Ascending aorta (tissue), 2 donors: ENCODE measurements at regions not wholly inside any gene's neighbourhood (a gene's known extent, or its start where the extent isn't known, plus 50 kb on each side); places are given as distances from the start of the nearest gene placed in this dataset.

Experiments
- DNase-seq, 2 donors: peaks; one replicate each; pipeline ENCODE4 v3.0.0-alpha.2; 2019; ENCODE audit warnings: low spot score in 2 of 2
- H3K27ac ChIP-seq, 2 donors: fragments of 200-600 bp; sonication (generic); one replicate each; pipeline ENCODE4 v1.5.1; 2016 to 2017; ENCODE audit warnings: mild to moderate bottlenecking in 1 of 2
- H3K27me3 ChIP-seq: fragments of 200-600 bp; sonication (generic); one replicate; pipeline ENCODE4 v1.5.1; 2017
- H3K36me3 ChIP-seq, 2 donors: fragments of 200-600 bp; sonication (generic); one replicate each; pipeline ENCODE4 v1.5.1; 2016
- H3K4me1 ChIP-seq, 2 donors: fragments of 200-600 bp; sonication (generic); one replicate each; pipeline ENCODE4 v1.5.1; 2016 to 2017; ENCODE audit warnings: mild to moderate bottlenecking in 1 of 2
- H3K4me3 ChIP-seq, 2 donors: fragments of 200-600 bp; sonication (generic); one replicate each; pipeline ENCODE4 v1.5.1; 2016 to 2017; ENCODE audit warnings: mild to moderate bottlenecking in 1 of 2
- H3K9me3 ChIP-seq, 2 donors: fragments of 200-600 bp; sonication (generic); one replicate each; pipeline ENCODE4 v1.5.1; 2016
- CTCF ChIP-seq, 3 experiments: fragments of 200-600 bp in 2 of 3; fragments of 450-650 bp in 1 of 3; sonication (generic) in 2 of 3; IDR thresholded peaks; one replicate each; pipeline ENCODE4 v1.5.1; 2016 to 2019; ENCODE audit warnings: antibody characterized with exemption in 3 of 3, mild to moderate bottlenecking in 1 of 3, moderate library complexity in 1 of 3
- intact Hi-C: fragments of 100-400 bp; cut with DNase I; formaldehyde crosslinking; loops from one replicate; pipeline ENCODE4 v1.15.1; 2023

GRCh38 chr3:13204177-13204581 lies 130.9 kb upstream of the IQSEC1 start:
- H3K4me1 ChIP-seq, result no peaks in the 10 kb centered on the region
- intact Hi-C loops, result no loop called here
- DNase-seq, result no peak
- TF ChIP-seq CTCF (IDR thresholded peaks at IDR 0.05), result no peak
- no peaks in the 10 kb centered on the region for H3K27me3 ChIP-seq
- H3K9me3 ChIP-seq, result no peaks in the 10 kb centered on the region
- no peak overlapping the region for H3K4me3 ChIP-seq
- no peaks in the 10 kb centered on the region for H3K36me3 ChIP-seq
- no peak overlapping the region for H3K27ac ChIP-seq

- intact Hi-C loops, result no loop called here
- Histone ChIP-seq H3K36me3 (no peaks in the 10 kb centered on the region), H3K4me1 (no peaks in the 10 kb centered on the region), H3K4me3 (no peak overlapping the region), H3K27ac (no peak overlapping the region), H3K9me3 (no peaks in the 10 kb centered on the region), H3K27me3 (no peaks in the 10 kb centered on the region)
- no peak for DNase-seq
- no peak for TF ChIP-seq CTCF (IDR thresholded peaks at IDR 0.05)
Observed at GRCh38 chr3:13203398-13204176, 130.4 kb upstream of the IQSEC1 start.

GRCh38 chr3:13202744-13203397 lies 129.6 kb upstream of the IQSEC1 start:
- no peak overlapping the region for H3K4me3 ChIP-seq
- no peak for DNase-seq
- no peaks in the 10 kb centered on the region for H3K9me3 ChIP-seq
- H3K4me1 ChIP-seq, result no peaks in the 10 kb centered on the region
- H3K27ac ChIP-seq, result no peak overlapping the region
- H3K27me3 ChIP-seq, result no peaks in the 10 kb centered on the region
- no peaks in the 10 kb centered on the region for H3K36me3 ChIP-seq
- intact Hi-C loops, result no loop called here
- no peak for TF ChIP-seq CTCF (IDR thresholded peaks at IDR 0.05)

- Histone ChIP-seq H3K27ac (no peak overlapping the region), H3K36me3 (no peaks in the 10 kb centered on the region), H3K4me1 (no peaks in the 10 kb centered on the region), H3K9me3 (no peaks in the 10 kb centered on the region), H3K27me3 (no peaks in the 10 kb centered on the region), H3K4me3 (no peak overlapping the region)
- DNase-seq, result no peak
- intact Hi-C loops, result no loop called here
- no peak for TF ChIP-seq CTCF (IDR thresholded peaks at IDR 0.05)
Observed at GRCh38 chr3:13201851-13202250, 128.6 kb upstream of the IQSEC1 start.

DNA sequence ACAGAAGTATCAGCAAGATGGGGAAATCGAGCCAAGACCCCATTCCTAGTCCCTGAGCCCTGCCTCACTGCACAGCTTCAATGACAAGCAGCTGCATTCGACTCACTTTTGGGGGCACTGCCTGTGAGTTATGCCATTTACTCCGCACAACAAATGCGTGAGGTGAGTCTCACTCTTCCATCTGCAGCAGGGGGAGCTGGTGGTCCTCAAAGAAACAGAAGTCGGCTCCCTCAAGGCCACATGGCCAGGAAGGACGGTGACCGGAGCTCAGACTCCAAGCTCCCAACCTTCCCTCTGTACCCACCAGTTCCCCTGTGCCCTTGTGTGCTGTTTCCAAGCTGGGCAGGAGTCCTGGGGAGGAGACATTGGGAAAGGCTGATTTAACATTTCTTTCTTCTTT lies 127.7 kb upstream of the IQSEC1 start:
- no peaks in the 10 kb centered on the region for H3K4me1 ChIP-seq
- no peak for TF ChIP-seq CTCF (IDR thresholded peaks at IDR 0.05)
- intact Hi-C loops, result no loop called here
- no peaks in the 10 kb centered on the region for H3K27me3 ChIP-seq
- no peak overlapping the region for H3K4me3 ChIP-seq
- no peaks in the 10 kb centered on the region for H3K9me3 ChIP-seq
- no peak overlapping the region for H3K27ac ChIP-seq
- no peak for DNase-seq
- no peaks in the 10 kb centered on the region for H3K36me3 ChIP-seq
